Caco-2 (cell line): ENCODE measurements at regions not wholly inside any gene's neighbourhood (a gene's known extent, or its start where the extent isn't known, plus 50 kb on each side); places are given as distances from the start of the nearest gene placed in this dataset.
A peak's percentile ranks its signal among the peaks of the same experiment; 100 is the strongest.

Experiments
- BruUV-seq: library from RNA; stranded (reverse); fragments of 400-500 nt; replicated peaks from 2 replicates; lab custom pipeline; 2021; lab: Mats Ljungman, UMichigan
- CTCF ChIA-PET: fragments of 300-600 bp; sonication (Branson Sonifier 250); formaldehyde crosslinking; loops from one replicate; lab custom pipeline; 2022; ENCODE audit warnings: antibody characterized with exemption; lab: Charles Lee
- POLR2A ChIA-PET: fragments of 300-600 bp; sonication (Branson Sonifier 250); formaldehyde crosslinking; loops from one replicate; lab custom pipeline; 2022; ENCODE audit warnings: antibody characterized with exemption; lab: Charles Lee
- DNase-seq, 2 experiments: peaks; one replicate each; pipeline versions ENCODE4 v3.0.0 to v3.0.0-alpha.2; 2020 to 2022
- H3K27me3 ChIP-seq: replicated peaks from 2 replicates; pipeline ENCODE4 v1.6.0; 2011; ENCODE audit warnings: low read length; ENCODE audit not compliant: control insufficient read depth, insufficient read depth
- H3K36me3 ChIP-seq: 2 replicates; pipeline ENCODE4 v1.5.1; 2011; ENCODE audit warnings: low read length; ENCODE audit not compliant: control insufficient read depth, insufficient read depth
- H3K4me1 ChIP-seq: fragments of 250-450 bp; sonication (Bioruptor Pico); 2 replicates; pipeline ENCODE4 v1.5.1; 2020; ENCODE audit warnings: mild to moderate bottlenecking
- H3K4me3 ChIP-seq: 2 replicates; pipeline ENCODE4 v1.5.1; 2011; ENCODE audit warnings: low read depth, mild to moderate bottlenecking, control low read depth, low read length
- H3K9me3 ChIP-seq: fragments of 250-450 bp; sonication (Bioruptor Pico); 2 replicates; pipeline ENCODE4 v1.5.1; 2020; ENCODE audit warnings: mild to moderate bottlenecking, moderate library complexity
- H3K27ac Mint-ChIP-seq: one replicate; pipeline ENCODE4 v1.8.0; 2022; ENCODE audit warnings: mixed read lengths; ENCODE audit not compliant: unreplicated experiment
- H3K27me3 Mint-ChIP-seq: one replicate; pipeline ENCODE4 v1.8.0; 2022; ENCODE audit warnings: mixed read lengths; ENCODE audit not compliant: insufficient read depth, unreplicated experiment
- H3K36me3 Mint-ChIP-seq: one replicate; pipeline ENCODE4 v1.8.0; 2022; ENCODE audit warnings: mild to moderate bottlenecking, mixed read lengths; ENCODE audit not compliant: insufficient read depth, unreplicated experiment
- H3K4me1 Mint-ChIP-seq: one replicate; pipeline ENCODE4 v1.8.0; 2022; ENCODE audit warnings: low read depth, mixed read lengths; ENCODE audit not compliant: unreplicated experiment
- H3K4me3 Mint-ChIP-seq: one replicate; pipeline ENCODE4 v1.8.0; 2022; ENCODE audit warnings: mild to moderate bottlenecking, moderate library complexity, mixed read lengths; ENCODE audit not compliant: unreplicated experiment
- H3K9me3 Mint-ChIP-seq: one replicate; pipeline ENCODE4 v1.8.0; 2022; ENCODE audit warnings: mixed read lengths; ENCODE audit not compliant: unreplicated experiment
- intact Hi-C: fragments of 100-400 bp; cut with micrococcal nuclease; formaldehyde crosslinking; loops from one replicate; pipeline ENCODE4 v1.10.0; 2022; ENCODE audit not compliant: unreplicated experiment
- TF ChIP-seq, protein P1 (sequence below), 2 experiments: fragments of 200-600 bp in 1 of 2; IDR thresholded peaks; 1 replicate in 1 of 2; 2 replicates in 1 of 2; pipeline versions ENCODE4 v1.5.1 to v1.8.0; 2011 to 2022; ENCODE audit warnings: antibody characterized with exemption in 1 of 2, control low read depth in 1 of 2, inconsistent platforms in 1 of 2, low read depth in 1 of 2, low read length in 1 of 2, mild to moderate bottlenecking in 1 of 2, moderate library complexity in 1 of 2; ENCODE audit not compliant: insufficient read depth in 1 of 2, severe bottlenecking in 1 of 2, unreplicated experiment in 1 of 2

DNA sequence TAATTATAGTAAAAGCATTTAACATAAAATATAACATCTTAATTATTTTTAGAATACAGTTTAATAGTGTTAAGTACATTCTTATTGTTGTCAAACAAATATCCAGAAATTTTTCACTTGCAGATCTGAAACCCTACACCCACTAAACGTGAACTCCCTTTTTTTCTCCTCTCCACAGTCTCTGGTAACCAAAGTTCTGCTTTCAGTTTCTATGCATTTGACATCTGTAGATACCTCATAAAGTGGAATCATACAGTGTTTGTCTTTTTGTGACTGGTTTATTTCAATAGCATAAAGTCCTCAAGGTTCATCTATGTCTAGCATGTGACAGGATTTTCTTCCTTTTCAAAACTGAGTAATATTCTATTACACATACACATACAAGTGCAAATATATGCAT lies 286.3 kb downstream of the BTBD3 start:
- Histone ChIP-seq H3K36me3 (no peaks in the 10 kb centered on the region), H3K4me1 (no peaks in the 10 kb centered on the region), H3K9me3 (no peaks in the 10 kb centered on the region), H3K4me3 (no peak overlapping the region), H3K27me3 (no peaks in the 10 kb centered on the region)
- no TSS peak for BruUV-seq
- peaks cover 14% of the 10 kb centered on the region for H3K27me3 Mint-ChIP-seq
- H3K9me3 Mint-ChIP-seq: no peaks in the 10 kb centered on the region
- no peak overlapping the region for H3K27ac Mint-ChIP-seq
- intact Hi-C loops: no loop called here
- ChIA-PET POLR2A (no interaction called here), CTCF (no interaction called here)
- DNase-seq: no peak
- H3K36me3 Mint-ChIP-seq: no peaks in the 10 kb centered on the region
- TF ChIP-seq, protein P1, sequence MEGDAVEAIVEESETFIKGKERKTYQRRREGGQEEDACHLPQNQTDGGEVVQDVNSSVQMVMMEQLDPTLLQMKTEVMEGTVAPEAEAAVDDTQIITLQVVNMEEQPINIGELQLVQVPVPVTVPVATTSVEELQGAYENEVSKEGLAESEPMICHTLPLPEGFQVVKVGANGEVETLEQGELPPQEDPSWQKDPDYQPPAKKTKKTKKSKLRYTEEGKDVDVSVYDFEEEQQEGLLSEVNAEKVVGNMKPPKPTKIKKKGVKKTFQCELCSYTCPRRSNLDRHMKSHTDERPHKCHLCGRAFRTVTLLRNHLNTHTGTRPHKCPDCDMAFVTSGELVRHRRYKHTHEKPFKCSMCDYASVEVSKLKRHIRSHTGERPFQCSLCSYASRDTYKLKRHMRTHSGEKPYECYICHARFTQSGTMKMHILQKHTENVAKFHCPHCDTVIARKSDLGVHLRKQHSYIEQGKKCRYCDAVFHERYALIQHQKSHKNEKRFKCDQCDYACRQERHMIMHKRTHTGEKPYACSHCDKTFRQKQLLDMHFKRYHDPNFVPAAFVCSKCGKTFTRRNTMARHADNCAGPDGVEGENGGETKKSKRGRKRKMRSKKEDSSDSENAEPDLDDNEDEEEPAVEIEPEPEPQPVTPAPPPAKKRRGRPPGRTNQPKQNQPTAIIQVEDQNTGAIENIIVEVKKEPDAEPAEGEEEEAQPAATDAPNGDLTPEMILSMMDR (IDR thresholded peaks at IDR 0.05; ENCODE audit: insufficient read depth in 1 of 2, low read depth in 1 of 2, low read length in 1 of 2, severe bottlenecking in 1 of 2, unreplicated experiment in 1 of 2): no peak
- H3K4me3 Mint-ChIP-seq: no peak overlapping the region
- no peaks in the 10 kb centered on the region for H3K4me1 Mint-ChIP-seq

DNA sequence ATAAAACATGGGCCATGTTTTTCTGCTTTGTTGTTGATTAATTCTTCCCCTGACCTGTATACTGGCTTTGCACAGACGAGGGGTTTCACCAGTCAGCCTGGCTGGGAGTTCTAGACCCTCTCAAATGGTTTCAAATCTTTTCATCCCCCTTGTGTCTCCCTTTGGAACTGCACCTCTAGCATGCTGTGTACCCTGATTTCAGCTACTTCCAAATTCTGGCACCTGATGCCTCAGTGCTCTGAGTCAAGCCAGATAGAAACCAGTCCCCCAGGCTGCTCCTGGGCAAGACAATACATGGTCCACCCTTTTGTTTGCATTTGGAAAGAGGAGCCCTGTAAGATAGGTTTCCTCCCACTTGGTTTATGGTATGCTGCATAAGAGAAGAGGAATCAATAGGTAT lies 290.2 kb downstream of the BTBD3 start:
- Histone ChIP-seq H3K27me3 (no peaks in the 10 kb centered on the region; the same call in 1 of the 2 replicates), H3K4me1 (no peaks in the 10 kb centered on the region), H3K36me3 (no peaks in the 10 kb centered on the region), H3K9me3 (no peaks in the 10 kb centered on the region), H3K4me3 (no peak overlapping the region)
- Mint-ChIP-seq H3K4me1 (no peaks in the 10 kb centered on the region), H3K9me3 (no peaks in the 10 kb centered on the region), H3K36me3 (no peaks in the 10 kb centered on the region), H3K27ac (no peak overlapping the region), H3K4me3 (no peak overlapping the region), H3K27me3 (peaks cover 14% of the 10 kb centered on the region)
- no TSS peak for BruUV-seq
- ChIA-PET CTCF (interaction anchor here (0.6 to 1.0 kb wide), 3 partner anchors 196 to 532 kb away, joined by 3 to 10 read pairs (median 3); no protein-coding TSS in a partner anchor), POLR2A (no interaction called here)
- TF ChIP-seq, protein P1 (IDR thresholded peaks at IDR 0.05; ENCODE audit: insufficient read depth in 1 of 2, low read depth in 1 of 2, low read length in 1 of 2, severe bottlenecking in 1 of 2, unreplicated experiment in 1 of 2): peak; percentile 77 to 78
- peak; percentile 46 to 70 for DNase-seq
- intact Hi-C loops: loop anchor here (1.0 to 2.0 kb wide), 2 partner anchors 195 to 532 kb away; no protein-coding TSS in a partner anchor

DNA sequence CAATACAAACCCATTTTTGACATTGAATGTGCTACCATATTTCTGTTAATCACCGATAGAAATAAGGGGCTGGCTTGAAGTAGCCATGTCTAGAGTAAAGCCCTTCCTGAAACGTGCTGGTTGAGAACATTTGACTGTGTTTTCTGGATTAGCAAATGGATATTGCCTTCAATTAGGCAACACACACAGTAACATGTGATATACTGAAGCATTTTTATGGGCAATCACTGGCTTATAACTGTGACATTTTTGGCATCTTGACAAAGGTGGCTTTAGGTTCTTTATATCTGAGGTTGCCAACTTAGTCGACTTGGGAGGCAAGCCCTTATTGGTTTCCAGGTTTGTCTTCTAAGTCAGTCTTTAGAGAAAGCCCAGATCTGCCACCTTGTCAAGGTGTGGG lies 292.9 kb downstream of the BTBD3 start:
- TF ChIP-seq, protein P1 (IDR thresholded peaks at IDR 0.05; ENCODE audit: insufficient read depth in 1 of 2, low read depth in 1 of 2, low read length in 1 of 2, severe bottlenecking in 1 of 2, unreplicated experiment in 1 of 2): no peak
- no peaks in the 10 kb centered on the region for H3K36me3 ChIP-seq
- ChIA-PET POLR2A (no interaction called here), CTCF (no interaction called here)
- no peak overlapping the region for H3K4me3 Mint-ChIP-seq
- no peaks in the 10 kb centered on the region; the same call in 1 of the 2 replicates for H3K27me3 ChIP-seq
- no TSS peak for BruUV-seq
- H3K4me3 ChIP-seq: no peak overlapping the region
- H3K27ac Mint-ChIP-seq: no peak overlapping the region
- H3K4me1 ChIP-seq: no peaks in the 10 kb centered on the region
- H3K9me3 ChIP-seq: no peaks in the 10 kb centered on the region
- DNase-seq: no peak
- H3K36me3 Mint-ChIP-seq: no peaks in the 10 kb centered on the region
- H3K9me3 Mint-ChIP-seq: no peaks in the 10 kb centered on the region
- no peaks in the 10 kb centered on the region for H3K4me1 Mint-ChIP-seq
- intact Hi-C loops: no loop called here
- H3K27me3 Mint-ChIP-seq: peaks cover 14% of the 10 kb centered on the region
